H1 (cell line): ENCODE measurements at regions not wholly inside any gene's neighbourhood (a gene's known extent, or its start where the extent isn't known, plus 50 kb on each side); places are given as distances from the start of the nearest gene placed in this dataset.

Experiments used
- GTF2F1 ChIP-seq: IDR thresholded peaks from 2 replicates; pipeline ENCODE4 v1.6.1; 2012; ENCODE audit warnings: low read depth, low read length, improper control_type of control experiment, borderline replicate concordance
- HDAC6 ChIP-seq: IDR thresholded peaks from one replicate; pipeline ENCODE4 v1.7.1; 2012; ENCODE audit warnings: low read depth, mild to moderate bottlenecking, inconsistent platforms, low read length, moderate library complexity
- SRF ChIP-seq: IDR thresholded peaks from 2 replicates; pipeline ENCODE4 v1.6.1; 2011; ENCODE audit warnings: mild to moderate bottlenecking, low read depth, low read length, moderate library complexity
- SUZ12 ChIP-seq: fragments of 200-600 bp; sonication (generic); IDR thresholded peaks from 2 replicates; pipeline ENCODE4 v1.6.1; 2012; ENCODE audit warnings: mild to moderate bottlenecking, inconsistent platforms, low read length, moderate library complexity, mixed read lengths
- TCF12 ChIP-seq: IDR thresholded peaks from 2 replicates; pipeline ENCODE4 v1.6.1; 2011; ENCODE audit warnings: low read depth, mild to moderate bottlenecking, low read length

DNA sequence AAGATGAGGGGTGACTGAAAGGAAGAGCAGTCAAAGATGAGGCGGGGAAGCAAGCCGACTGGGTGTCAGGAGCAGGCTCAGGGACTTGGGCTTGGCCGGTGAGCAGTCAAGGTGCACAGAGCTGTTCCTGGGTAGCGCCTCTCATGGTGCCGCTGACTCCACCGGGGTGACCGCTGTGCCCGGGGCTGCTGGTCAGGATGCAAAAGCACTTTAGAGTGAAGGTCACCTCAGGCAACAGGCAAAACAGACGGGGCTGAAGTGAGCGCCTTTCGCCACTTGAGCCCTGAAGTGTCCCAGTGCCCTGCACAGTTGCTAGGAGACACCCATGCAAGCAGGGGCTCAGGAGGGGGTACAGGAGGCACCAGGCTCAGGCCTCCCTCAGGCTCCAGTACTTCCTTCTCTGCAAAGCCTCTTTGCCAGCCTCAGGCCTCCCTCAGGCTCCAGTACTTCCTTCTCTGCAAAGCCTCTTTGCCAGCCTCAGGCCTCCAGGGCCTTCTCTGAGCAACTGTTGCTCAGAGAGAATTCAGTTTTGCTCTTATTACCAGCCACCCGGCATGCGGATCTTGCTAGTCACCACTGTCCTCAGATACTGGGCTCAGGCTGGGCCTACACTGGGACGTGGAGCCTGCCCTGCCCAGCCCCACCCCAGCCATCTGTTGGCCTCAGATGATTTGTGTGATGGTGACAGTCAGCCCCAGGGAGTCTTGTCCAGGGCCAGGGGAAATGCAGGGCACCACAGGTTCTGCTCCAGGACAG is 99.7 kb upstream of the IRF2BP2 start (continued):
- TF ChIP-seq SUZ12: no peak
- no peak for TF ChIP-seq TCF12
- no peak for TF ChIP-seq HDAC6
- no peak for TF ChIP-seq GTF2F1
- no peak for TF ChIP-seq SRF
